OCI-M2 (cell line): ENCODE measurements at regions not wholly inside any gene's neighbourhood (a gene's known extent, or its start where the extent isn't known, plus 50 kb on each side); places are given as distances from the start of the nearest gene placed in this dataset.
"Not testable (repeated sequence)": the region's sequence is repeated elsewhere in the genome, so short reads cannot be mapped to it uniquely, and the experiment has no call there.

Experiments used
- DNase-seq: peaks from one replicate; lab custom pipeline; 2025; ENCODE audit not compliant: unreplicated experiment; lab: John Stamatoyannopoulos, UW

DNA sequence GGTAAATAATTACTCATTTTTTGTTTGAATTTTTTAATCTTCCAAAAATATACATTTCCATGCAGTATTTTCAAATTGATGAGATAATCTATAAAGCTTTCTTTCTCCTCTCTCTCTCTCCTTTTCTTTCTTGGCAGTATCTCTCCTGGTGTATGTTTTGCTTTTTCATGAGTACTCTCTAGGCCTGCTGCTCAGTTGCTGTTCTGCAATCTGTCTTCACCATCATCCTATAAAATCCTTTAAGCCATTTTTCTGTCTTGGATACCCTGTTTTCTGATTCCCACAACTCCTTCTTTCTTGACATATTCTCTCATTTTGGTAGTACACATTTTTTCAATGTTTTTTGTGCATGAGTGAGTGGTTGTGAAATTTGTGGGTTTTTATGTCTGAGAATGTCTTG is 1558.1 kb upstream of the LRRTM3 start:
- no peak for DNase-seq

DNA sequence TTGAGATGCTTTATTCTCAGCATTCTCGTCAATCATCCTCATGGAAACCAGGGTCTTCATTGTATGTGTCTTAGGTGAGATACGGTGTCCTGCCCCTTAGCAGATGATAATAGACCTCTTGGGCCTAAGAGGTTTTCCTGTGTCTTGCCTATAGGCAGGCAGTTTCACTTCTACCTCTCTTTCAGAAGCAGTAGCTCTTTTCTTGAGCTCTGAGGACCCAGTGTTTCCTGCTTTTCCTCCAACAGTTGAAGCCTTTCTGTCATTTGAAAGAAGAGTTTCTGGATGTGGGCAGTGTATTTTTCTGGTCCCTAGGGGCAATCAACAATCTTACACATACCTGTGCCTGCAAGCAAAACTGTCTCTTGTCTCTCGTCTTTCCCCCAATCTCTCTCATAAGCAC is 1550.3 kb upstream of the LRRTM3 start:
- no peak for DNase-seq

DNA sequence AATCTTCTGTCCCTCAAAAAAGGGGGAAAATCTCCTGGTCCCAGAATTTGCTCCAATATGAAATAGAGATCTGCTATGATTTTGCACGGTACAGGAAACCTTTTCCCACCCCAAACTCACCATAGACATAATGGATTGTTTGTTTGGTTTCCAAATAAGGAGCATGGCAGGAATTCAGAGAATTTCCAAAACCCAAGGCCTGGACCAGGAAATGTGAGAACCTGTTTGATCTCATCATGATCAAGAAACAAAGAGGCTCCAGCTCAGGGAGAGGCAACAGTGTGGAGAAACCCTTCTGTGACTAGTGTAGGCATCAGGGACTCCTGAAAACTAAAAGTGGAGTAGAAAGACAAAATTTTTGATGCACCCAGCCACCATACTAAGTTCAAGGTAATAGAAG is 1548.1 kb upstream of the LRRTM3 start:
- DNase-seq, result no peak

DNA sequence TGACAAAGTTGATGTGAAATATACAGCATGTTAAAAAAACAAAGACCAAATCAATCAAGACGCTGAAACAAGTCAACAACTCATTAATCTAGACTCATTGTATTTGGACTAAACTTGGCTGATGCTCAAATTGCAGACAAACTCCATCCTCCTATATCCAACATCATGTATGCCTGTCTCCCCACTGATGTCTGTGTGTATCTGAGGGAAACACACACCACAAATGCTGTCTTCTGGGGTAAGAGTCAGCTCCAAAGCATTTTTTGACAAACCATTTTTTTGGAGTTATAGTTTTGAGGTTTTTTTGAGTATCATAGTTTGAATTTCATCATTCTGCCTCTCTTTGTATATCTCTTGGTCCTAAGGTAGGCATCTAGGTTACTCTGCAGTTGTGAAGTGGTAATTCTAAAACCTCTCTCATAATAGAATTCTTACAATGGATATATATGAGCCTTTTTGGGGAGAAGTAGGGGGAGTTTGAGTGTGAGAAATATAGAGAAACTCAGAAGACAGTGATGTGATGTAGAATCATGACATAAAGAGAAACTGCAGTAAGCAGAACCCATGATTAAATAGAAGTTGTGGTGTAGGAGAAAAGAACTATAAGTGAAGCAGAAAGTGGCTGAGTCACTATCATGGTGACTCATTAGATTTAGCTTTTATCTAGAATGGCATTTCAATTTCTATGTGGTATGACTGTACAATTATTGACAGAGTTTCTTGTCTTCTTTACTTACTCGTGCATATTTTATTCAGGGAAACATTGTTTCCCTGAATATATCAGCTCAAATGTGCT is 1531.1 kb upstream of the LRRTM3 start:
- no peak for DNase-seq

DNA sequence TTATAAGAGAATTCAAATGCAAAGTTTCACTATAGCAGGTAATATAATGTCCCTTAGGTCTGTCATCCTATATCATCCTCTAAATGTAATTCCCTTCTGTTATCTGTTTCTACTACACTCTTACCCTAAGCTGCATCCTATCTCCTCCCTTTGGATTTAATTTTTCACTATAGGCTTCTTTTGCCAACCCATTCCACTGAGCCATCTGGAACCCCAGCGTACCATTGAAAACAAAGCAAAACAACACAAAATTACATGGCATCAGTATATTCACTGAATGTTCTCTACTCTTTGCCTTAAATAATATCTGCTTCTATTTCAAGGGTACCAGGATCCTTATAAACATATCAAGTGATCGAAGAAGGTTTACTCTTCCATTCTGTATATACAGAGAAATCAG is 1530.2 kb upstream of the LRRTM3 start:
- no peak for DNase-seq

DNA sequence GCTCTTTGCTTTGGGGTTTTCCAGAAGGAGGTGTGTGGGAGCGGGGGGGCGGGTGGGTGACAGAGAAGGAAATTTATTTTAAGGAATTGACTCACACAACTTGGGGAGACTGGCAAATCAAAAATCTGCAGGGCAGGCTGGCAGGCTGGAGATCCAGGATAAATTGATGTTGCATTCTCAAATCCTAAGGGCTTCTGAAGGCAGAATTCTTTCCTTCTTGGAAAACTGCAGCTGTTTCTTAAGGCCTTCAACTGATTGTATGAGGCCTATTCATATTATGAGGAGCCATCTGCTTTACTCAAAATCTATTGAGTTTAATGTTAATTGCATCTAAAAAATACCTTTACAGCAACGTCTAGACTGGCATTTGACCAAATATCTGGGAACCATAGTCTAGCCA is 1528.8 kb upstream of the LRRTM3 start:
- DNase-seq, result no peak

DNA sequence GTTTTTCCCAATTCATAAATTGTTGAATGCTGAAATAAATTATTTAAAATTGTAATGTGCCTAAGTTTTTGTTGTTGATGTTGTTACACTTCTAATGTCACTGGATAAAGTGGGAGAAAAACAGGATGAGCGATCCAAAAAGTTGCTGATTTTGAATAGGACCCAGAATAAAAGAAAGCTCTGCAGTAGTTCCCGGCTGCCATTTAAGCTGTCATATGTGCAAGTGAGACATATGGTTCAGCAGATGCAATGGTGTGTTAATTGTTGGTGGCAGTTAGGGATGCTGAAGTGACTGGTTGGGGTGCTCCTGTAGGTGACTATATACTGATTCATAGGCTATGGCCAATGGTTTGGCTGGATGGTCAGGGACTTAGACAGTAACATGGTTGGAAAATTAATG is 1517.4 kb upstream of the LRRTM3 start:
- no peak for DNase-seq

DNA sequence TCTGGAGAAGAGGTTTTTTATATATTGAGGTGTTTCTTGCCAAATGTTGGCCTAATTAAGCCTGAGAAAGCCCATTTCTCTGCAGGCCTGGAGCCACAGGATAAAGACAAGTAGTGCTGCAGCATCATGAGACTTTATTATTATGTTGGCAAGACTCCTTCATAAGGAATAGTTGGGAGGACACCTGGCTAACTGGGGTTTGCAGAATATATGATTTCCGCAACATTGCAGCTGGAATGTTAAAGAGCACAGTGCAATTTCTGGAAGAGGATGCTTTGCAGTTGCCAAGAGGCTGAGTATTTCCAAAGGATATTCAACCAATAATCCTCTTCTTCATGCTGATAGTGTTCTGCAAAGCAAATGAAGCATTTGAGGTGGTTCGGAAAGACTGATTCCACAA is 1512.8 kb upstream of the LRRTM3 start:
- no peak for DNase-seq

DNA sequence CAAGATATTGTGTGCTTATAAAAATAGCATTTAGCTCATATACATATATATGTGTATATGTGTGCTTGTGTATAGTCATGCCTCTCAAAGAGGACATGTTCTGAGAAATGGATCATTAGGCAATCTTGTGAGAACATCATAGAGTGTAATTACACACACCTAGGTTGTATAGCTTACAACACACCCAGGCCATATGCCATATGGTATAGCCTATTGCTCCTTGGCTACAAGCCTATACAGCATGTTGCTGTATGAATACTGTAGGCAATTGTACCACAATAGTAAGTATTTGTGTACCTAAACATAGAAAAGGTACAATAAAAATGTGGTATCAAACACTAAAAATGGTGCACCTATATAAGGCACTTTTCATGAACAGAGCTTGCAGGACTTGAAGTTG is 1510.5 kb upstream of the LRRTM3 start:
- DNase-seq, result no peak

DNA sequence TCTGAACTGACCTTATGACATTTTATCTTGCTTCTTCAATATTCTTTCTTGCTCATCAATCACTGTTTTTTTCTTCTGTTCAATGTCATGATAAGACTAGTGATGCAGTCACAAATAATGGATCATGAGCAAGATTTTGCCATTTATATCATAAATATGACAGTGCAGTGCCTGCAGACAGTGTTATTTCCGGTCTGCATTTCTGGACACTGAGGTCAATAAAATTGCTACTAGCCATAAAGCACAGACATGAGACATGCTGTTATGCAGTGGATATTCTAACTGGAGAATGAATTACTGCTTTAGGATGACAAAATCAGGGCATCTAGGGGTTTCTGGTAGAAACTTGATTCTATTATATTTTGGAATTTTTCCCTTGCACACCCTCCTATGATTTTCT is 1509.7 kb upstream of the LRRTM3 start:
- DNase-seq, result no peak

DNA sequence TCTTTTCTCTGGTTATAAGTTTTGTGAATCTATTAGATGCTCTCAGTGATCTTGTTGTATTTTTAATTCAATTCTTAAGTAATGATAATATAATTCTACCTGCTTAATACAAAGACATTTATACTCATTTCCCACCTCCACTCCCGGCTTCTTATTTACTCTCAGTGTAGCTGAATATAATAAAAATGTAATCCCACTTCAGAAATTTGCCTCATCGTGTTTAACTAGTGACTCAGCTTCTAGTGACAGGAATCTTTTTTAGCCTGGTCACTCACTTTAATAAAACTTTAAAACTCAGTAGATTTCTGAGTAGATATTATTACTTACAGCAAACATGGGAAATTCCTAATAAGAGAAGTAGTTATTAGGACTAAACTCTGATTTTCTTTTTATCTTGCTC is 1506.2 kb upstream of the LRRTM3 start:
- no peak for DNase-seq

DNA sequence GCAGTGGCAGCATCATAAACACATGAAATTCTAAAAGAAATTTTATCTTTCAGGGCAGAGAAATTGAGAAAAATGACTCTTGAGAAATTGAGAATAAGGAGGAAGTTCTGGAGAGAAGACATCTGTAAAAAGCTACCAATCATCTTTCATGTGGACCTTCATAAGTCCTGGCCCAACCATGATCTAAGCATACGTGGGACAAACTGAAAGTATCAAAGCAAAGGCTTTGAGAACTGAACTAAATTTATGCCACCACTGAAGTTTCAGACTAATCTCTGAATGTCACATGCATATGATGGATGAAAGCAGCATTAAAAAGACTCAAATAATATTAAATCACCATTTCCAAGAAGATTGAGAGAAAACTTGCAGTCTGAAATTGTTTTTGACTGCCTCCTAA is 1502.8 kb upstream of the LRRTM3 start:
- DNase-seq, result no peak

DNA sequence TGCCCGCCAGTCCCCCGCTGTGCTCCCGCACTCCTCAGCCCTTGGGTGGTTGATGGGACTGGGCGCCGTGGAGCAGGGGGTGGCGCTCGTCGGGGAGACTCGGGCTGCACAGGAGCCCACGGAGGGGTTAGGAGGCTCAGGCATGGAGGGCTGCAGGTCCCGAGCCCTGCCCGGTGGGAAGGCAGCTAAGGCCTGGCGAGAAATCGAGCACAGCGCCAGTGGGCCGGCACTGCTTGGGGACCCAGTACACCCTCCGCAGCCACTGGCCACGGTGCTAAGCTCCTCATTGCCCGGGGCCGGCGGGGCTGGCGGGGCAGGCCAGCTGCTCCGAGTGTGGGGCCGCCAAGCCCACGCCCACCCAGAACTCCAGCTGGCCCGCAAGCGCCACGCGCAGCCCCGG is 1496.5 kb upstream of the LRRTM3 start:
- DNase-seq, result not testable (repeated sequence)

DNA sequence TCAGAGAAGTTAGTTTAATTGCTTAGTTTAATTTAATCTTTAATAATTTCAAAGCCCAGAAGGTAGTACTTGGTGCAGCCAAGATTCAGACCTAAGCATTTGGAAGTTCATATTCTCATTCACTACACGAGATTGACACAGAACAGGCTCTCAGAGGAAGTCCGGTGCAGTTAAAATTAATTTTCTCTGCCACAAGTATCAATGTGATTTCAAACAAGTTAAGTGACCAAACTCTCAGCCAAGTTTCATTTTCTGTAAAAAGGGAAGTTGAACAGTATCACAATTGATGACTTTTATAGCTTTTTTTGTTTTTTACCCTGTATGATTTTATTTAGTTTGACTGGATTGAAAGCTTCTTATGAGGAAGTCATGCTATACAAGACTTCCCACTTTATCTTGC is 1494.9 kb upstream of the LRRTM3 start:
- no peak for DNase-seq

DNA sequence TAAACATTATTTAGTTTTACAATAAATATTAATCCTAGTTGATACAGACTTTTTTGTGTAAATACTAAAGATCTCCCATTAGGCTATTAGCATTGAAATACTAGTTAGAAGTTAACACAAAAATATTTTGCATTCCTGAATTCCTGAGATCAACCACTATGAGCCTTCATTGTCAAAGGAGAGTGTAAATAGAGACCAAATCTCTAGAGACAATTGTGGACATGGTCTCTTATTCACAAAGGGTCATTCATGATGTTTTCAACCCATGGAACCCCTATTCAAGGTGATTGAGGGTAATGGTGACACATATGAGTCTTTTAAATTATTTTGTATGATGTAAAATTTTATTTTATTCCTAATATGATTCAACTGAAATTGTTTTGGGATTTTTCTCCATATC is 1454.8 kb upstream of the LRRTM3 start:
- no peak for DNase-seq

DNA sequence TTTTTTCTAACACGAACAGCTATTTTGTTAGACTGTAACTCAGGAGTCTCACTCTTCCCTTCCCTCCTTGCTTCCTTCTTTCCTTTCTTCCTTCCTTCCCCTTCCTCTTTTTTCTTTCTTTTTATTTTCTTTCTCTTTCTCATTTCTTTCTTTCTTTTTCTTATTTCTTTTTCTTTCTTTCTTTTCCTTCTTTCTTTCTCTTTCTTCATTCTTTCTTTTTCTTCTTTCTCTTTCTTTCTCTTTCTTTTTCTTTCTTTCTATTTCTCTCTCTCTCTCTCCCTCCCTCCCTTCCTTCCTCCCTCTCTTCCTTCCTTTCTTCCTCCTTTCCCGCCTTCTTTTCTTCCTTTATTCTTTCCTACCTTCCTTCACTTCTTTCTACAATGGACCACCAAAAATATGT is 1443.0 kb upstream of the LRRTM3 start:
- DNase-seq, result no peak

DNA sequence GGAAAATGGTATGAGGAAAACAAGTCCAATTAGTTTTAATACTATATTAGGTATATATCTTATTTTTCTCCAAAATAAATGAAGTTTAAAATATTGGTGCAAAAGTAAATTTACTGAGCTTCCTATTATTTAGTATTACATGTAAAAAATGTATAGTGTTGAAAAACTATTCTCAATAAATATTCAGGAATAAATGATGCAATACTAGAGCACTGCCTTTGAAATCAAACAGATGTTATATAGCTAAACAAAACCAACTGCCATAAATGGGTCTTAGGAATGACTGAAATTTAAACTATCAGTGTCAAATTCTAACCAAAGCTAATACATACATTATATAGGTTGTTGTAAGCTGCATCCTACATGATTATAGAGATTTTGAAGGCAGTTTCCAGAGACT is 1434.0 kb upstream of the LRRTM3 start:
- DNase-seq, result no peak

DNA sequence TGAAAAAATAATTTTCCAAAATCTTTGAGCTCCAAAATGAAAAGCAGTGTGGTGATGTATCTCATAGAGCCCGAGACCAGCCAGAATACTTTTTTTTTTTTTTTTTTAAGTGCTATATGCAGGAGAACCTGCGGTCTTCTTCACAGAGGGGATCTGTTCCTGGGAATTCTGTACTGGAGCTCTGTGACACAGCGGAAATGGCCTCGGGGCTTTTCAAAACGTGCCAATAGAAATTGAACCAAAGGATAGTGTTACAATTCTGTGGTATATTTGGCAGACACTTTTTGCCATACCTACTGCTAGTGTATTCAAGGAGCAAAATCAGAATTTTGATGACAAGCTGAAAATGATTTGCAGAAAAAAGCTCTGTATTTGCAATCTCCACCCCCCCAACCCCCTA is 1429.3 kb upstream of the LRRTM3 start:
- no peak for DNase-seq

DNA sequence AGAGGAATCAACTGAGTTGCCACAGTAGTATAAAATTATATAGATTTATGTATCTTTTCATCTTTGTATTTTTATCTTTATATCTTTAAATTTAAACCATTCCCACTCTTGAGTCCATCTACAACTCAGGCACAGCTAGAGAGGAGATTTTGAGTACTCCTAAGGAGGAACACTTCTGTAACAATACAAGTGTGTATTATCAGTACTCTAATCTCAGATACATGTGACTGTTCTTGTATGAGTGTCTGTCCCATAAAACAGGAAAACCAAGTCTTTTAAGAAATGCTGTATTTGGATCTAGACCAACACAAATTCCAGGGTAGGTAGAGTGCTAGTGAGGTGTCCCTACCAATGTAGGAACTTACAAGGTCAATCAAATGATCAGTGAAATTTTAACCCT is 1428.0 kb upstream of the LRRTM3 start:
- DNase-seq, result no peak

DNA sequence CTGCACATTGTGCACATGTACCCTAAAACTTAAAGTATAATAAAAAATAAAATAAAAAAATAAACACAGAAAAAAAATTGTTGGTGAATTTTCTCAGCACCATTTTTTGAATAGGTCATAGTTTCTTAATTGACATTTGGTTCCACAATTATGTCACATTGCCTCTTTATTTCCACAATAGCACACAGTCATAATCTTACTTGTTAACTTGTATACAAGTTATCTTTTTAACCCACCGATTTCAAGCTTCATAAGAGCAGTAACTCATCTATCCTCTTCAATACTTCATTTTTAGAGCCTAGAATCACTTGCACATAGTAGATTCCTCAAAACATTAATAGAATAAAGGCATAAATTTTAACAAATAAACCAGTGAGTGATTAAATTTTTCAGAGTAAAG is 1425.1 kb upstream of the LRRTM3 start:
- no peak for DNase-seq

DNA sequence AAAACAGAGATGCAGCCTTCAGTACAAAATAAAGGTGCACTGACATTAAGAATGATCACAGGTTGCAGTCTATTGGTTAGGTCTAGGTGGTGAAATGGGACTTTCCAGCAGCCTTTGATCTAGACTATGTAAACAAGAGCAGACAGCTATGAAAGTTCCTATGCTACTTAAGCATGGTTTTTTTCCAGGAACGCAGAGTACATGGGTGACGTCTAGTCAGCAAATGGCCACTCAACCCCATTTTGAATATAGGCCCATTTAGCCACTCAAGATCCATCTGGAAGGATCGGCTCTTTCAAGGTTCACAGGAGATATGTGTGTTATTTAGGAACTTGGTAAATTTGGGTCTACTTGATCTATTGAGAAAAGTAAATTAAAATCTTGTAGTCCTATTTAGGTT is 1424.6 kb upstream of the LRRTM3 start:
- no peak for DNase-seq

DNA sequence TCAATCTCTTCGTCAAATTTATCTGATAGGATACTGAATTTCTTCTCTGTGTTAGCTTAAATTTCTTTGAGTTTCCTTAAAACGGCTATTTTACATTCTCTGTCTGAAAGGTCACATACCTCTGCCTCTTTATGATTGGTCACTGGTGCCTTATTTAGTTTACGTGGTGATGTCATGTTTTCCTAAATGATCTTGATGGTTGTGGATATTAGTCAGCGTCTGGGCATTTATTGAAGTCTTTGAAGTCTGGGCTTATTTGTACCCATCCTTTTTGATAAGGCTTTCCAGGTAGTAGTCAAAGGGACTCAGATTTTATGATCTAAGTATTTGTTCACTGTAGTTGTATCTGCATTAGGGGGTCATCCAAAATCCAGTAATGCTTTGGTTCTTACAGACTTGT is 1407.5 kb upstream of the LRRTM3 start:
- no peak for DNase-seq

DNA sequence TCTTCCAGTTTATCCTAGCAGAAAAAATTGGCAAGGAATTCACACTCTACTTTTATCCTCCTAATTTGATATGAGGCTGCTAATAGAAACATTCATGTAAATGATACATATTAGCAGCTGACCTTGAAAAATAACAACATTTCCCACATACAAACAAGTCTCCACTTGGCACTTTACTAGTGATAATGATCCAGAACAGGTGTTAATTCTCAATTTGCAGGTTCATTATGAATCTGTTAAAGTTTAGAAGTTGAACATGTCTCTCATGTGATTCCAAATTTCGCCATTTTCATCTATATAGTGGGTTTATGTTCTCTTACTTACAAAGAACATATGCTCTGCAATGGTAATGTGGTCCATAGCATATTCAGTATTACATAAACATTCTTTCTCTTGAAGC is 1396.8 kb upstream of the LRRTM3 start:
- no peak for DNase-seq

DNA sequence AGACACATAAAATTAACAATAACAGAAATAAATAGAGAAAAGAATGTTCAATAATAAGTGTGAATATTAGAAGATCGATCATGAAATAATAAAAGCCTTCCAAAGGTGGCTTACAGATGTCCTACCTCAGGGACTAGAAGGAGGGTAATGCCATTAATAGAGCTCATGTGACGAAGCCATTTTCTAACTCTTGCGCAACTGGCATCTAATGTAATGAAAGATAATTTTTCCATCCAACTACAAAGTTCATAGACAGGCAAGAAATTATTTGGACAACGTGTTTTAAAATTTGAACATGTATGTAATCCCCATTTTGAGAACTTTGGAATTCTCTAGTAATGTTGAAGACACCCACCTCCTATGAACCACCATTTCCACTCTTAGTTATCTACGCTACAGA is 1394.3 kb upstream of the LRRTM3 start:
- no peak for DNase-seq
